Vagina (tissue), 2 donors: ENCODE measurements at regions not wholly inside any gene's neighbourhood (a gene's known extent, or its start where the extent isn't known, plus 50 kb on each side); places are given as distances from the start of the nearest gene placed in this dataset.

Source experiments
- DNase-seq, 2 donors: peaks; one replicate each; pipeline ENCODE4 v3.0.0-alpha.2; 2017; ENCODE audit errors: extremely low spot score in 2 of 2
- H3K27ac ChIP-seq: fragments of 200-600 bp; sonication (generic); one replicate; pipeline ENCODE4 v1.5.1; 2019
- H3K27me3 ChIP-seq: fragments of 200-600 bp; sonication (generic); one replicate; pipeline ENCODE4 v1.5.1; 2019
- H3K36me3 ChIP-seq, 2 donors: fragments of 200-600 bp; sonication (generic); one replicate each; pipeline ENCODE4 v1.5.1; 2017 to 2019
- H3K4me1 ChIP-seq: fragments of 200-600 bp; sonication (generic); one replicate; pipeline ENCODE4 v1.5.1; 2019
- H3K4me3 ChIP-seq, 2 donors: fragments of 200-600 bp; sonication (generic); 1 replicate in 1 of 2; 2 replicates in 1 of 2; pipeline ENCODE4 v1.5.1; 2016 to 2019
- H3K9me3 ChIP-seq: fragments of 200-600 bp; sonication (generic); one replicate; pipeline ENCODE4 v1.5.1; 2019
- POLR2A ChIP-seq, 2 donors: fragments of 450-650 bp; IDR thresholded peaks; one replicate each; pipeline ENCODE4 v1.6.1; 2017; ENCODE audit warnings: antibody characterized with exemption in 2 of 2, mild to moderate bottlenecking in 2 of 2, moderate library complexity in 2 of 2
- POLR2AphosphoS5 ChIP-seq, 2 donors: sonication (generic); formaldehyde crosslinking; IDR thresholded peaks; one replicate each; pipeline ENCODE4 v1.9.0; 2017; ENCODE audit warnings: antibody characterized with exemption in 2 of 2, mild to moderate bottlenecking in 2 of 2, low read depth in 1 of 2; ENCODE audit not compliant: insufficient read depth in 1 of 2
- intact Hi-C: fragments of 100-400 bp; cut with DNase I; formaldehyde crosslinking; loops from one replicate; pipeline ENCODE4 v1.15.1; 2023
- TF ChIP-seq, protein P1 (sequence below), 3 experiments: fragments of 450-650 bp in 2 of 3; fragments of 200-600 bp in 1 of 3; sonication (generic) in 1 of 3; IDR thresholded peaks; one replicate each; pipeline ENCODE4 v1.5.1; 2017 to 2019; ENCODE audit warnings: antibody characterized with exemption in 3 of 3, mild to moderate bottlenecking in 2 of 3, moderate library complexity in 2 of 3

DNA sequence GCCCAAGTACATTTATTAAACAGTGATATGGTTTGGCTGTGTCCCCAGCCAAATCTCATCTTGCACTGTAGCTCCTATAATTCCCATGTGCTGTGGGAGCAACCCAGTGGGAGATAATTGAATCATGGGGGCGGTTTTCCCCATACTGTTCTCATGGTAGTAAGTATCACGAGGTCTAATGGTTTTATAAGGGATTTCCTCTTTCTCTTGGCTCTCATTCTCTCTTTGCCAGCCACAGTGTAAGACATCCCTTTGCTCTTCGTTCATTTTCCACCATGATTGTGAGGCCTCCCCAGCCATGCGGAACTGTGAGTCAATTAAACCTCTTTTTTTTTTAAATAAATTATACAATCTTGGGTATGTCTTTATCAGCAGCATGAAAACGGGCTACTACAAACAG, 228.0 kb upstream of the TP63 start:
- no peak for TF ChIP-seq POLR2A (IDR thresholded peaks at IDR 0.05)
- TF ChIP-seq, protein P1, sequence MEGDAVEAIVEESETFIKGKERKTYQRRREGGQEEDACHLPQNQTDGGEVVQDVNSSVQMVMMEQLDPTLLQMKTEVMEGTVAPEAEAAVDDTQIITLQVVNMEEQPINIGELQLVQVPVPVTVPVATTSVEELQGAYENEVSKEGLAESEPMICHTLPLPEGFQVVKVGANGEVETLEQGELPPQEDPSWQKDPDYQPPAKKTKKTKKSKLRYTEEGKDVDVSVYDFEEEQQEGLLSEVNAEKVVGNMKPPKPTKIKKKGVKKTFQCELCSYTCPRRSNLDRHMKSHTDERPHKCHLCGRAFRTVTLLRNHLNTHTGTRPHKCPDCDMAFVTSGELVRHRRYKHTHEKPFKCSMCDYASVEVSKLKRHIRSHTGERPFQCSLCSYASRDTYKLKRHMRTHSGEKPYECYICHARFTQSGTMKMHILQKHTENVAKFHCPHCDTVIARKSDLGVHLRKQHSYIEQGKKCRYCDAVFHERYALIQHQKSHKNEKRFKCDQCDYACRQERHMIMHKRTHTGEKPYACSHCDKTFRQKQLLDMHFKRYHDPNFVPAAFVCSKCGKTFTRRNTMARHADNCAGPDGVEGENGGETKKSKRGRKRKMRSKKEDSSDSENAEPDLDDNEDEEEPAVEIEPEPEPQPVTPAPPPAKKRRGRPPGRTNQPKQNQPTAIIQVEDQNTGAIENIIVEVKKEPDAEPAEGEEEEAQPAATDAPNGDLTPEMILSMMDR (IDR thresholded peaks at IDR 0.05) = no peak
- TF ChIP-seq POLR2AphosphoS5 (IDR thresholded peaks at IDR 0.05; ENCODE audit: insufficient read depth in 1 of 2, low read depth in 1 of 2) = no peak
- intact Hi-C loops = no loop called here
- H3K4me1 ChIP-seq = no peaks in the 10 kb centered on the region
- no peak for DNase-seq
- H3K36me3 ChIP-seq = no peaks in the 10 kb centered on the region
- H3K27me3 ChIP-seq = no peaks in the 10 kb centered on the region
- H3K9me3 ChIP-seq = no peaks in the 10 kb centered on the region
- no peak overlapping the region for H3K27ac ChIP-seq
- no peak overlapping the region for H3K4me3 ChIP-seq

DNA sequence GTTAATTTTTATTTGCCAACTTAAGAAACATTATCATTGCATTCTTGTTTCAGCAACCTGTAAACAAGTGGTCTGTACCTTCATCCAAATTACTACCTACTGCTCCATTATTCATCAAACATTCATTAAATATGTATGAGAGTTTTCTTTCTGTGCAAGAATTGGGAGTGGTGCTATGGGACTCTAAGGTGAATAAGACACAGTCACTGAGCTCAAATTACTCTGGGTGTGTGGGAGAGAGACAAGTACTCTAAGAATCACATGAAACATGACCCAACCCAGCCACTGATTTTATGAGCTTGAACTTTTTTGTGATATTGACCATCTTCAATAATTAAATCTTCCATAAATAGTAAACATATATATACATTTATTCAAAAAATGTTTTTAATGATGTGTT, 227.2 kb upstream of the TP63 start:
- DNase-seq = no peak
- TF ChIP-seq POLR2A (IDR thresholded peaks at IDR 0.05) = no peak
- TF ChIP-seq, protein P1 (IDR thresholded peaks at IDR 0.05) = no peak
- no peak for TF ChIP-seq POLR2AphosphoS5 (IDR thresholded peaks at IDR 0.05; ENCODE audit: insufficient read depth in 1 of 2, low read depth in 1 of 2)
- Histone ChIP-seq H3K36me3 (no peaks in the 10 kb centered on the region), H3K4me1 (no peaks in the 10 kb centered on the region), H3K9me3 (no peaks in the 10 kb centered on the region), H3K4me3 (no peak overlapping the region), H3K27me3 (no peaks in the 10 kb centered on the region), H3K27ac (no peak overlapping the region)
- intact Hi-C loops = no loop called here

- intact Hi-C loops = no loop called here
Observed at GRCh38 chr3:189404797-189405484, 226.2 kb upstream of the TP63 start.

DNA sequence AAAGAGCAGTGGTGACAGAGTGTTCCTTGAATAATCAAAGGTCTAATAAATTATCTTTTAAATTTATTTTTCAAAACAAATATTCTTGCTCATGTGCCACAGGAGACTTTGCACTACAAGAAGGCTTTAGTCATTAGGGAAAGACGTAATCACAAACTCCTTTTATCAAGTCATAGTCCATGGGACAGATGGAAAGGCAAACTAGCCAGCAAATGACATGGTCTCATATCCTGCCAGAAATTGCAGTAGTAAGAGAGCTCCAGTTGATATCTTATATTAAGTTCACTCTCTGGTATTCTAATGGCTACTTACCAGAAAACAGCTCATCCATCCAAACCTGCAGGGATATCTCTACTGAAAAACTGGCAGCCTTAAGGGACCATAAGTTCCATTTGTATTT, 225.0 kb upstream of the TP63 start:
- H3K4me3 ChIP-seq = no peak overlapping the region
- H3K36me3 ChIP-seq = no peaks in the 10 kb centered on the region
- no peaks in the 10 kb centered on the region for H3K9me3 ChIP-seq
- H3K4me1 ChIP-seq = no peaks in the 10 kb centered on the region
- no peak for DNase-seq
- TF ChIP-seq, protein P1 (IDR thresholded peaks at IDR 0.05) = no peak
- TF ChIP-seq POLR2AphosphoS5 (IDR thresholded peaks at IDR 0.05; ENCODE audit: insufficient read depth in 1 of 2, low read depth in 1 of 2) (no peak), POLR2A (IDR thresholded peaks at IDR 0.05) (no peak)
- intact Hi-C loops = no loop called here
- H3K27ac ChIP-seq = no peak overlapping the region
- H3K27me3 ChIP-seq = no peaks in the 10 kb centered on the region

More at GRCh38 chr3:189404797-189405484, 226.2 kb upstream of the TP63 start:
- DNase-seq = no peak
- Histone ChIP-seq H3K9me3 (no peaks in the 10 kb centered on the region), H3K27ac (no peak overlapping the region), H3K4me1 (no peaks in the 10 kb centered on the region), H3K36me3 (no peaks in the 10 kb centered on the region), H3K27me3 (no peaks in the 10 kb centered on the region), H3K4me3 (no peak overlapping the region)
- no peak for TF ChIP-seq POLR2A (IDR thresholded peaks at IDR 0.05)
- TF ChIP-seq, protein P1 (IDR thresholded peaks at IDR 0.05) = no peak
- TF ChIP-seq POLR2AphosphoS5 (IDR thresholded peaks at IDR 0.05; ENCODE audit: insufficient read depth in 1 of 2, low read depth in 1 of 2) = no peak

GRCh38 chr3:189410522-189410921, 220.7 kb upstream of the TP63 start:
- no peak overlapping the region for H3K4me3 ChIP-seq
- no peak for TF ChIP-seq POLR2A (IDR thresholded peaks at IDR 0.05)
- TF ChIP-seq POLR2AphosphoS5 (IDR thresholded peaks at IDR 0.05; ENCODE audit: insufficient read depth in 1 of 2, low read depth in 1 of 2) = no peak
- TF ChIP-seq, protein P1 (IDR thresholded peaks at IDR 0.05) = no peak
- H3K36me3 ChIP-seq = no peaks in the 10 kb centered on the region
- intact Hi-C loops = no loop called here
- no peaks in the 10 kb centered on the region for H3K27me3 ChIP-seq
- no peak overlapping the region for H3K27ac ChIP-seq
- no peaks in the 10 kb centered on the region for H3K4me1 ChIP-seq
- DNase-seq = no peak
- H3K9me3 ChIP-seq = no peaks in the 10 kb centered on the region
